DND-41 (cell line): ENCODE measurements at regions not wholly inside any gene's neighbourhood (a gene's known extent, or its start where the extent isn't known, plus 50 kb on each side); places are given as distances from the start of the nearest gene placed in this dataset.

ENCODE experiments used
- ATAC-seq: fragments of 200-7000 bp; cut with Tn5 transposase; 3 replicates; pipeline ENCODE4 v1.9.1; 2021; ENCODE audit warnings: low read depth; ENCODE audit not compliant: insufficient read depth
- DNase-seq: peaks from one replicate; pipeline ENCODE4 v3.0.0-alpha.2; 2020
- H2AFZ ChIP-seq: 2 replicates; pipeline ENCODE4 v1.6.0; 2012; ENCODE audit warnings: low read depth, low read length
- H3K27ac ChIP-seq: 2 replicates; pipeline ENCODE4 v1.5.1; 2012; ENCODE audit warnings: low read length, inconsistent platforms
- H3K27me3 ChIP-seq: fragments of 200-600 bp; sonication (generic); 2 replicates; pipeline ENCODE4 v1.6.0; 2012; ENCODE audit warnings: low read length, mild to moderate bottlenecking, inconsistent platforms; ENCODE audit not compliant: insufficient read depth, poor library complexity
- H3K36me3 ChIP-seq: 2 replicates; pipeline ENCODE4 v1.5.1; 2012; ENCODE audit warnings: low read length, inconsistent platforms; ENCODE audit not compliant: insufficient read depth
- H3K4me1 ChIP-seq: 2 replicates; pipeline ENCODE4 v1.5.1; 2012; ENCODE audit warnings: mild to moderate bottlenecking, low read length; ENCODE audit not compliant: insufficient read depth
- H3K4me2 ChIP-seq: 2 replicates; pipeline ENCODE4 v1.6.0; 2012; ENCODE audit warnings: mild to moderate bottlenecking, moderate library complexity, low read length, inconsistent platforms; ENCODE audit not compliant: insufficient read depth
- H3K4me3 ChIP-seq, 2 experiments: fragments of 200-600 bp in 1 of 2; shearing (Covaris generic) in 1 of 2; 2 replicates each; pipeline ENCODE4 v1.5.1; 2012 to 2016; ENCODE audit warnings: inconsistent platforms in 2 of 2, low read length in 2 of 2, mild to moderate bottlenecking in 2 of 2, low read depth in 1 of 2, moderate library complexity in 1 of 2
- H3K79me2 ChIP-seq: 2 replicates; pipeline ENCODE4 v1.6.0; 2012; ENCODE audit warnings: low read length, inconsistent platforms; ENCODE audit not compliant: insufficient read depth
- H3K9ac ChIP-seq: 2 replicates; pipeline ENCODE4 v1.6.0; 2012; ENCODE audit warnings: low read depth, mild to moderate bottlenecking, inconsistent platforms, low read length, moderate library complexity
- H3K9me3 ChIP-seq: 2 replicates; pipeline ENCODE4 v1.5.1; 2012; ENCODE audit warnings: low read length, moderate library complexity, mild to moderate bottlenecking, inconsistent platforms; ENCODE audit not compliant: insufficient read depth, severe bottlenecking
- H4K20me1 ChIP-seq: 2 replicates; pipeline ENCODE4 v1.6.0; 2012; ENCODE audit warnings: low read length; ENCODE audit not compliant: insufficient read depth
- CTCF ChIP-seq: IDR thresholded peaks from 2 replicates; pipeline ENCODE4 v1.5.1; 2012; ENCODE audit warnings: borderline replicate concordance, low read length, moderate library complexity, mild to moderate bottlenecking; ENCODE audit not compliant: poor library complexity, severe bottlenecking; ENCODE audit errors: extremely low read depth
- EZH2 ChIP-seq: IDR thresholded peaks from 3 replicates; pipeline ENCODE4 v1.6.1; 2012; ENCODE audit warnings: borderline replicate concordance, low read depth, mild to moderate bottlenecking, moderate library complexity, low read length, inconsistent platforms; ENCODE audit not compliant: severe bottlenecking

DNA sequence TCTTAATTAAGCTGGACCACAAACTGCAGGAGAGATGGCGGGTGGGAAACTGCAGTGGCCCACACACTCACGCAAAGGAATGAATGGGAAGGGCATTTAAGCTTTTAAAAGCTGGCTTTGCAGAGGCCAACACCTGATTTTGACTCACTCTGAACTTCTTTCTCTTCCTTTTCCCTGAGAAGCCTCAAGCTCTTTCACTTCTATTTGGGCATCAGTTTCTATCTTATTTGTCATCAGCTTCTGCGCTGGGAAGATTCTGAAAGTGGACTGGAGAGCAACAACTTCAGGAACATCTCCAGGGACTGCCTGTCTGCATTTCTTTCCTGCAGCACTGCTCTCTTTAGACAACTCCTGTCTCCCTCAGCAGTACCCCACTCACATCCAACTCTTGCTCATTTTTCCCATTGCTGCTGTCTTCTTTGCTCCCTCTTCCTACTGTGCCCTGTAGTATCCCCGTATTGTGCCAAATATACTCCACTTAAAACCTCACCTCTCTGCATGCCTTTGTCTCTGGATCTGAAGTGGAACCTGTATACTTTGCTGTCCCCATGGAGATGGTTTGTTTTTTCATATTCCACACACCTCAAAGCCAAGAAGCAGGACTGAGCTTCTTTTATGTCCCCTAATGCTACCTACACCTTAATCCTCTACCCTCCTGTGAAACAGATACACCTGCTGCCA, 143.3 kb upstream of the JUN start:
- H3K36me3 ChIP-seq, result no peaks in the 10 kb centered on the region
- no peak overlapping the region for H3K4me3 ChIP-seq
- no peaks in the 10 kb centered on the region for H3K4me1 ChIP-seq
- H3K9me3 ChIP-seq, result no peaks in the 10 kb centered on the region
- H3K9ac ChIP-seq, result no peak overlapping the region
- no peak for TF ChIP-seq EZH2
- TF ChIP-seq CTCF, result no peak
- no peak overlapping the region for H3K27ac ChIP-seq
- ATAC-seq, result no peak
- no peak overlapping the region for H2AFZ ChIP-seq
- DNase-seq, result no peak
- H3K27me3 ChIP-seq, result no peaks in the 10 kb centered on the region
- H3K79me2 ChIP-seq, result no peaks in the 10 kb centered on the region
- no peaks in the 10 kb centered on the region for H4K20me1 ChIP-seq
- H3K4me2 ChIP-seq, result no peak overlapping the region

DNA sequence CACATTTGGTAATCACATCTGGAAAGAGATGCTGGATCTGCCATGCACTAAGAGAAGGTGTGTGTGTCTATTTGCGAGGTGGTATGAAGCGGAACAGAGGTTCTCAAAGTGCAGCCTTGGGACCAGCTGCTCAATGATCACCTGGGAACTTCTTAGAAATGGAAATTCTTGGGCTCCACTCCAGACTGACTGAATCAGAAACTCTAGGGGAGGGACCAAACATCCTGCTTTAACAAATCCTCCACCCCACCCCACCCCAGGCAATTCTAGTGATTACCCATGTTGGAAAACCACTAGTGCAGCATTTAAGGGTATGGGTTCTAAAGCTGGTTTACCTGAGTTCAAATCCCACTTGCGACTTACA, 143.9 kb upstream of the JUN start:
- no peak for DNase-seq
- H3K4me3 ChIP-seq, result no peak overlapping the region
- no peak overlapping the region for H2AFZ ChIP-seq
- no peak overlapping the region for H3K4me2 ChIP-seq
- no peak for ATAC-seq
- TF ChIP-seq CTCF (no peak), EZH2 (no peak)
- H4K20me1 ChIP-seq, result no peaks in the 10 kb centered on the region
- no peaks in the 10 kb centered on the region for H3K27me3 ChIP-seq
- no peaks in the 10 kb centered on the region for H3K79me2 ChIP-seq
- H3K9ac ChIP-seq, result no peak overlapping the region
- no peaks in the 10 kb centered on the region for H3K9me3 ChIP-seq
- H3K4me1 ChIP-seq, result no peaks in the 10 kb centered on the region
- no peak overlapping the region for H3K27ac ChIP-seq
- no peaks in the 10 kb centered on the region for H3K36me3 ChIP-seq

GRCh38 chr1:58928514-58928913, 144.7 kb upstream of the JUN start:
- ATAC-seq, result no peak
- Histone ChIP-seq H3K4me3 (no peak overlapping the region), H3K4me2 (no peak overlapping the region), H3K27me3 (no peaks in the 10 kb centered on the region), H3K27ac (no peak overlapping the region), H2AFZ (no peak overlapping the region), H3K9ac (no peak overlapping the region), H3K9me3 (no peaks in the 10 kb centered on the region), H3K4me1 (peaks cover 2% of the 10 kb centered on the region; the same call in 1 of the 2 replicates), H4K20me1 (no peaks in the 10 kb centered on the region), H3K36me3 (no peaks in the 10 kb centered on the region), H3K79me2 (no peaks in the 10 kb centered on the region)
- TF ChIP-seq EZH2, result no peak
- TF ChIP-seq CTCF, result no peak
- DNase-seq, result no peak
